MM.1S (cell line): ENCODE measurements at regions not wholly inside any gene's neighbourhood (a gene's known extent, or its start where the extent isn't known, plus 50 kb on each side); places are given as distances from the start of the nearest gene placed in this dataset.

Experiments
- DNase-seq: peaks from one replicate; pipeline ENCODE4 v3.0.0-alpha.2; 2015
- H2AFZ ChIP-seq: fragments of 300-600 bp; sonication (generic); 2 replicates; pipeline ENCODE4 v1.6.0; 2016; ENCODE audit warnings: antibody characterized with exemption, low read length
- H3F3A ChIP-seq: fragments of 300-600 bp; sonication (generic); 2 replicates; pipeline ENCODE4 v1.6.1; 2016; ENCODE audit warnings: mild to moderate bottlenecking, antibody characterized with exemption, low read length, moderate library complexity, mixed read lengths; ENCODE audit not compliant: insufficient read depth
- H3K27ac ChIP-seq: fragments of 300-600 bp; sonication (generic); 2 replicates; pipeline ENCODE4 v1.5.1; 2016; ENCODE audit warnings: mild to moderate bottlenecking, low read length
- H3K27me3 ChIP-seq: fragments of 300-600 bp; sonication (generic); replicated peaks from 2 replicates; pipeline ENCODE4 v1.6.0; 2016; ENCODE audit warnings: low read length; ENCODE audit not compliant: insufficient read depth
- H3K36me3 ChIP-seq: fragments of 300-600 bp; sonication (generic); replicated peaks from 2 replicates; pipeline ENCODE4 v1.6.1; 2016; ENCODE audit warnings: mild to moderate bottlenecking, low read length, mixed read lengths; ENCODE audit not compliant: insufficient read depth
- H3K4me1 ChIP-seq: fragments of 300-600 bp; sonication (generic); 2 replicates; pipeline ENCODE4 v1.6.1; 2016; ENCODE audit warnings: low read length, mixed read lengths
- H3K4me2 ChIP-seq: fragments of 300-600 bp; sonication (generic); 2 replicates; pipeline ENCODE4 v1.6.0; 2016; ENCODE audit warnings: low read depth, low read length
- H3K4me3 ChIP-seq: fragments of 300-600 bp; sonication (generic); 2 replicates; pipeline ENCODE4 v1.5.1; 2016; ENCODE audit warnings: low read length, mixed read lengths
- H3K79me2 ChIP-seq: fragments of 300-600 bp; sonication (generic); 2 replicates; pipeline ENCODE4 v1.6.1; 2016; ENCODE audit warnings: mixed run types, low read length, mixed read lengths
- H3K9ac ChIP-seq: fragments of 300-600 bp; sonication (generic); 2 replicates; pipeline ENCODE4 v1.6.1; 2016; ENCODE audit warnings: low read length, mixed read lengths
- H3K9me2 ChIP-seq: fragments of 300-600 bp; sonication (generic); replicated peaks from 2 replicates; pipeline ENCODE4 v1.6.1; 2016; ENCODE audit warnings: mild to moderate bottlenecking, low read length, mixed read lengths; ENCODE audit not compliant: insufficient read depth
- H3K9me3 ChIP-seq: fragments of 300-600 bp; sonication (generic); replicated peaks from 2 replicates; pipeline ENCODE4 v1.6.1; 2016; ENCODE audit warnings: mild to moderate bottlenecking, low read length, mixed read lengths; ENCODE audit not compliant: insufficient read depth
- H4K20me1 ChIP-seq: fragments of 300-600 bp; sonication (generic); 2 replicates; pipeline ENCODE4 v1.6.1; 2016; ENCODE audit warnings: mild to moderate bottlenecking, low read length, moderate library complexity, mixed read lengths; ENCODE audit not compliant: insufficient read depth
- EZH2 ChIP-seq: fragments of 300-600 bp; sonication (generic); optimal IDR thresholded peaks from 2 replicates; pipeline ENCODE3; 2017; ENCODE audit warnings: low read depth, mild to moderate bottlenecking, antibody characterized with exemption, low read length, mixed read lengths
- EZH2phosphoT487 ChIP-seq: fragments of 300-600 bp; sonication (generic); IDR thresholded peaks from 2 replicates; pipeline ENCODE4 v1.6.1; 2018; ENCODE audit warnings: antibody characterized with exemption, low read length
- TF ChIP-seq, protein P1 (sequence below): fragments of 300-600 bp; sonication (generic); IDR thresholded peaks from 2 replicates; pipeline ENCODE4 v1.5.1; 2016; ENCODE audit warnings: antibody characterized with exemption, low read length, mixed read lengths

GRCh38 chr13:73608711-73609485 lies 525.3 kb downstream of the KLF12 start:
- no peak for DNase-seq
- Histone ChIP-seq H3K79me2 (no peaks in the 10 kb centered on the region), H3K27ac (no peak overlapping the region), H3K4me3 (no peak overlapping the region), H3K4me1 (no peaks in the 10 kb centered on the region), H4K20me1 (no peaks in the 10 kb centered on the region), H3K9me2 (no peaks in the 10 kb centered on the region), H3F3A (no peaks in the 10 kb centered on the region), H3K27me3 (no peaks in the 10 kb centered on the region), H2AFZ (no peak overlapping the region), H3K4me2 (no peak overlapping the region), H3K36me3 (no peaks in the 10 kb centered on the region), H3K9me3 (no peaks in the 10 kb centered on the region), H3K9ac (no peak overlapping the region)
- TF ChIP-seq EZH2 (no peak), EZH2phosphoT487 (no peak)
- TF ChIP-seq, protein P1, sequence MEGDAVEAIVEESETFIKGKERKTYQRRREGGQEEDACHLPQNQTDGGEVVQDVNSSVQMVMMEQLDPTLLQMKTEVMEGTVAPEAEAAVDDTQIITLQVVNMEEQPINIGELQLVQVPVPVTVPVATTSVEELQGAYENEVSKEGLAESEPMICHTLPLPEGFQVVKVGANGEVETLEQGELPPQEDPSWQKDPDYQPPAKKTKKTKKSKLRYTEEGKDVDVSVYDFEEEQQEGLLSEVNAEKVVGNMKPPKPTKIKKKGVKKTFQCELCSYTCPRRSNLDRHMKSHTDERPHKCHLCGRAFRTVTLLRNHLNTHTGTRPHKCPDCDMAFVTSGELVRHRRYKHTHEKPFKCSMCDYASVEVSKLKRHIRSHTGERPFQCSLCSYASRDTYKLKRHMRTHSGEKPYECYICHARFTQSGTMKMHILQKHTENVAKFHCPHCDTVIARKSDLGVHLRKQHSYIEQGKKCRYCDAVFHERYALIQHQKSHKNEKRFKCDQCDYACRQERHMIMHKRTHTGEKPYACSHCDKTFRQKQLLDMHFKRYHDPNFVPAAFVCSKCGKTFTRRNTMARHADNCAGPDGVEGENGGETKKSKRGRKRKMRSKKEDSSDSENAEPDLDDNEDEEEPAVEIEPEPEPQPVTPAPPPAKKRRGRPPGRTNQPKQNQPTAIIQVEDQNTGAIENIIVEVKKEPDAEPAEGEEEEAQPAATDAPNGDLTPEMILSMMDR = no peak

GRCh38 chr13:73608157-73608516 lies 526.1 kb downstream of the KLF12 start:
- no peaks in the 10 kb centered on the region for H3F3A ChIP-seq
- DNase-seq = no peak
- no peaks in the 10 kb centered on the region for H4K20me1 ChIP-seq
- H3K9me3 ChIP-seq = no peaks in the 10 kb centered on the region
- TF ChIP-seq, protein P1 = no peak
- TF ChIP-seq EZH2 (no peak), EZH2phosphoT487 (no peak)
- H3K79me2 ChIP-seq = no peaks in the 10 kb centered on the region
- H3K9ac ChIP-seq = no peak overlapping the region
- no peaks in the 10 kb centered on the region for H3K36me3 ChIP-seq
- H2AFZ ChIP-seq = no peak overlapping the region
- no peaks in the 10 kb centered on the region for H3K27me3 ChIP-seq
- no peak overlapping the region for H3K4me3 ChIP-seq
- H3K27ac ChIP-seq = no peak overlapping the region
- no peaks in the 10 kb centered on the region for H3K4me1 ChIP-seq
- no peaks in the 10 kb centered on the region for H3K9me2 ChIP-seq
- no peak overlapping the region for H3K4me2 ChIP-seq

- H4K20me1 ChIP-seq = no peaks in the 10 kb centered on the region
- TF ChIP-seq EZH2phosphoT487 = no peak
- TF ChIP-seq, protein P1 = no peak
- no peak for TF ChIP-seq EZH2
- H3K9me2 ChIP-seq = no peaks in the 10 kb centered on the region
- H3K9me3 ChIP-seq = no peaks in the 10 kb centered on the region
- no peak overlapping the region for H3K4me3 ChIP-seq
- no peak for DNase-seq
- no peak overlapping the region for H3K4me2 ChIP-seq
- no peak overlapping the region for H3K27ac ChIP-seq
- H3F3A ChIP-seq = no peaks in the 10 kb centered on the region
- no peaks in the 10 kb centered on the region for H3K79me2 ChIP-seq
- H3K27me3 ChIP-seq = no peaks in the 10 kb centered on the region
- H2AFZ ChIP-seq = no peak overlapping the region
- H3K9ac ChIP-seq = no peak overlapping the region
- H3K36me3 ChIP-seq = no peaks in the 10 kb centered on the region
- no peaks in the 10 kb centered on the region for H3K4me1 ChIP-seq
Measured at GRCh38 chr13:73607489-73608156, 526.6 kb downstream of the KLF12 start.
